GM12874 (cell line): ENCODE measurements at regions not wholly inside any gene's neighbourhood (a gene's known extent, or its start where the extent isn't known, plus 50 kb on each side); places are given as distances from the start of the nearest gene placed in this dataset.

Source experiments
- TF ChIP-seq, protein P1 (sequence below): IDR thresholded peaks from 2 replicates; pipeline ENCODE4 v1.5.1; 2011; ENCODE audit warnings: low read depth, mild to moderate bottlenecking, control low read depth, low read length, moderate library complexity; ENCODE audit not compliant: insufficient read depth

DNA sequence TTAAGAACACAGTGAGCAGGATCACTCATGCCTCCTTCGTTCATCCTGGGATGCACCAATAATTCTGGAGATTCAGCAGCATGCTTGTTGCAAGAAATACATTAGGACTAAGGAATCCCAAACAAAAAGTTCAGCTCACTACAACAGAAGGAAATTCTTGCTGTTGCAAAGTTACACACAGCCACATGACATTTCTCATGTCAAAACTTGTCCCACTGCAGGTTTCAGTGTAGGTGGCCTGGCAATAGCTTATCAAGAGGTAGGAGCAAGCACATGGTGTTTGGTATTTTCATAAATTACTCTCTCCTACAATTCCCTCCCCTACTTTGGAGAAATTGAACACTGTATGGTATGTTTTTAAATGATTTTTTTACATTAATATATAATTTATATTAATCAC, 399.6 kb upstream of the EPHA3 start:
- TF ChIP-seq, protein P1, sequence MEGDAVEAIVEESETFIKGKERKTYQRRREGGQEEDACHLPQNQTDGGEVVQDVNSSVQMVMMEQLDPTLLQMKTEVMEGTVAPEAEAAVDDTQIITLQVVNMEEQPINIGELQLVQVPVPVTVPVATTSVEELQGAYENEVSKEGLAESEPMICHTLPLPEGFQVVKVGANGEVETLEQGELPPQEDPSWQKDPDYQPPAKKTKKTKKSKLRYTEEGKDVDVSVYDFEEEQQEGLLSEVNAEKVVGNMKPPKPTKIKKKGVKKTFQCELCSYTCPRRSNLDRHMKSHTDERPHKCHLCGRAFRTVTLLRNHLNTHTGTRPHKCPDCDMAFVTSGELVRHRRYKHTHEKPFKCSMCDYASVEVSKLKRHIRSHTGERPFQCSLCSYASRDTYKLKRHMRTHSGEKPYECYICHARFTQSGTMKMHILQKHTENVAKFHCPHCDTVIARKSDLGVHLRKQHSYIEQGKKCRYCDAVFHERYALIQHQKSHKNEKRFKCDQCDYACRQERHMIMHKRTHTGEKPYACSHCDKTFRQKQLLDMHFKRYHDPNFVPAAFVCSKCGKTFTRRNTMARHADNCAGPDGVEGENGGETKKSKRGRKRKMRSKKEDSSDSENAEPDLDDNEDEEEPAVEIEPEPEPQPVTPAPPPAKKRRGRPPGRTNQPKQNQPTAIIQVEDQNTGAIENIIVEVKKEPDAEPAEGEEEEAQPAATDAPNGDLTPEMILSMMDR = no peak

DNA sequence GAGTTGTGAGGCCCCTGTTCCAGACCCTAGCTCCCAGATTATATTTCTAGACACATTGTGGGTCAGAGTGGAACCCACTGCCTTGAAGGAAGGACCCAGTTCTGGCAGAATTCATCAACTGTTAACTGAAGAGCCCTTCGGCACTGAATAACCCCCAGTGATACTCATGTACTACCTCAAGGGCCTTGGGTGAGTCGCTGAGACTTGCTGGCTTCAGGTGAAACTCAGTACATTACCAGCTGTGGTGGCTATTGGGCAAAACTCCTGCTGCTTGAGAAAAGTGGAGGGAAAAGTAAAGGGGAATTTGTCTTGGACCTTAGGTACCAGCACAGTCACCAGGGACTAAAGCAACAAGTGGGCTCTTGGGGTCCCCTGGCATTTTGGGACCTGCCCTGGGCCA, 394.9 kb upstream of the EPHA3 start:
- TF ChIP-seq, protein P1 = no peak

DNA sequence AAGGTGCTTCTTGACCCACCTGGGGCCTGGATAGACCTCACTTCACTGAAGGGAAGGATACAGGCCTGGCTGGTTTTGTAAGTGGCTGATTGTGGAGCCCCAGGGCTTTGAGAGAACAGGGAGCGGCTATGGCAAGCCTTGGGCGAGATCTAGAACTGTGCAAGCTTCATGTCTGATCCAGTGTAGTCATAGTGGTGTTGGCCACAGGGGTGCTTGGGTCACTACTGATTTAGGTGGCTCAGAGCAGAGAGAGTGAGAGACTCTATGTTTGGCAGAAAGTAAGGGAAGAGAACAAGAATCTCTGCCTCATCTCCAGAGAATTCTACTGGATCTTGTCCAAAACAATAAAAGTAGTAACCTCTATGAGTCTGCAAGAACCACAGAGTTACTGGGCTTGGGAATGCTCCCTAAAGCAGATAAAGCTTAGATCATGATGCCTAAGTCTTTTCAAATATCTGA, 394.2 kb upstream of the EPHA3 start:
- TF ChIP-seq, protein P1 = no peak

DNA sequence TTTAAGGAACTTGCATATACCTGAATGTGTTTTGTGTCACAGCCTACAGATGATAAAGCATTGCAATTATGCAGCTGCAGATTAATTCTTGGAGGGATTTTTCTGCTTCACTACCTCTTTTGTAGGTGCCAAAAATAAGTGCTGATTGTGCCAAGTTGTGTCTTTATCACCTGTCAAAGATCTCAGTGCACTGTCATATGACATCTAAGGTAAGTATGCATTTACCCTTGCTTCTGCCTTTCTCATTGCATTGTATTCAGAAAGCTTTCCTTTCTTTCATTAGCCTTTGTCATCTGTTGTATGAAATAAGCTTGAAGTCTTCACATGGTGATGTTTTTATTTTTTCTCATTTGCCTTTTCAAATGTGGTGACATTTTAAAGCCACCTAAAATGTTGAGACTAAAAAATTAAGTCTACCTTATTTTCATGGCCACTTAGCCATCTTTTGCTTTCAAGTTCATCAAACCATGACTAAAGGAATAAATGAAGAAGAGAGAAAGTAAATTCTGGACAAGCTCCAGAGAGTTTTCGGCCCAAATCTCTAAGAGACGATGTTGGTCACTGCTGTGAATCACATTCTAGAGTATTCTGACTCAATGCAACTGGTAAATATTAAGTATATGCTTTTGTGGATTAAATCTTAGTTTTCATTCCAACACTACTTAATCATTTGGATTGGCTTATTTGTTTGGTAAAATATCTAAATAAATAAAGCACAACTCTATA, 381.8 kb upstream of the EPHA3 start:
- TF ChIP-seq, protein P1 = no peak

DNA sequence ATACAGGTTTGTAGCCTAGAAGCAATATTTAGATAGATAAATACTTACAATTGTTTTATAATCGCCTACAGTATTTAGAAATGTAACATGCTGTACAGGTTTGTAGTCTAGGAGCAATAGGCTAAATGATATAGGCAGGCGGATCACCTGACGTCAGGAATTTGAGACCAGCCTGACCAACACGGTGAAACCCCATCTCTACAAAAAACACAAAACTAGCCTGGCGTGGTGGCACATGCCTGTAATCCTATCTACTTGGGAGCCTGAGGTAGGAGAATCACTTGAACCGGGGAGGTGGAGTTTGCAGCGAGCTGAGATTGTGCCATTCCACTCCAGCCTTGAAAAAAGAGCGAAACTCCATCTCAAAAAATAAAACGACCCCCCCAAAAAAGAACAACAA, 375.2 kb upstream of the EPHA3 start:
- TF ChIP-seq, protein P1 = no peak

DNA sequence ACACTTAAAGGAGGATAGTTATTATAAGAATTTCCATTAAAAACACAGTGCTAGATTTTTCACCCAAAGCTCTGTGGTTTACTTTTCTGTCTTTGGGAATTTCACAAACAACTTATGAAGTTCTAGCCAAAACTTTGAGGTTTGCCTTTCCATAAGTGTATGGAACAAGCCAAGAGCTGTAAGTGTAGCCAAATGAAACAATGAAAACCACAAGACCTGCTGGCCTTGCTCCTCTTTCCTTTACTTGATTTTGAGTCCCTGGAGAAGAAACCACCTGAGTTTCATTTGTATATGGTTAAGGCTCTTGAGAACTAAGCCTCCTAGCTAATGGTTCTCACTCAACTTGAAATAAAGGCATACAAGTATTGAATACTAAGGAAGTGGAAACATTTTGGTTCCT, 365.3 kb upstream of the EPHA3 start:
- TF ChIP-seq, protein P1 = no peak

DNA sequence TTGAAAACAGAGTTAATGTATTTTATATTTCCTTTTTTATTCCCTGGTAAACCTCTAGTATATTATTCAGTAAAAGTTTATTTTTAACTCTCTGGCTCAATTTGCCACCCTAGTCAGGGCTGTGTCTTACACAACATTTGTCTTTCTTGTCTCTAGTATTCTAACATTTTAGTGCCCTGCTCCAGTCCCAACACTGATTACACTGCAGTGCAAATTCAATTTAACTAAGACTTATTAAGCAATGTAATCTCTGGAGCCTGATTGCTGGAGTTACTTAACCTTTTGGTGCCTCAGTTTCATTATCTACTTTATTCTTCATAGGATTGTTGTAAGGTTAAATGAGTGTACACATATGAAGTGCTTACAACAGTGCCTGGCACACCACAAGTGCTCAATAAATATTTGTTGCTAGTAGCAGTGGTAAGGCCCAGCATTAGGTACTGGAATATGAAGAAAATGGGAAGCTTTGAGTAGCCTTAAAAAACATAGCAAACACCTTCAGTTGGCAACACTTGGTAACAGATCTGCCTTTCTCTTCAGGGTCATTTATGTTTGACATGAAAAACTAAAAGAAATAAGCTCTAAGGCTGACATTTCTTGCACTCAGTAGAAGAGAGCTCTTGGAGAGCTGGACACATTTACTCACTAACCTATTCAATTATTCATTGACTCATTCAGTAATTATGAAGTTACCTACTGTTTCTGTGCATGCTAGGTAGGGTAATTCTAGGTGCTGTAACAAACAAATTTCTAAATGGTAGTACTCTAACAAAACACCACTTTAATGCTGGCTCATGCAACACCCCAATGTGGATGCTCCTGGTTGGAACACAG, 364.5 kb upstream of the EPHA3 start:
- TF ChIP-seq, protein P1 = no peak
